ENCODE measurements at regions not wholly inside any gene's neighbourhood (a gene's known extent, or its start where the extent isn't known, plus 50 kb on each side); places are given as distances from the start of the nearest gene placed in this dataset.

DNA sequence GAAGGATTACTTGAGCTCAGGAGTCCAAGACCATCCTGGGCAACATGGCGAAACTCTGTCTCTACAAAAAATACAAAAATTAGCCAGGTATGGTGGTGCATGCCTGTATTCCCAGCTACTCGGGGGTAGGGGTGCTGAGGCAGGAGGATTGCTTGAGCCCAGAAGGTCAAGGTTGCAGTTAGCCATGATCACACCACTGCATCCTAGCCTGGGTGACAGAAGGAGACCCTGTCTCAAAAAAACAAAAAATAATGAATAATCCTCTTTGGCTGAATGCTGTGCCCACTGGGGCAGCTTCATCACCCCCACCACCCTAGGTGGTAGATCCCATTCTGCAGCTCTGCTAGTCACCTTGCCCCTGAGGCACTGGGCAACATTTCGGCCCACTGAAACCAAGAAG lies 109.4 kb downstream of the ZFP36L2 start:
- Histone ChIP-seq H3K27me3 (ENCODE audit: insufficient read depth) (no peaks in the 10 kb centered on the region), H3F3A (replicated peaks; ENCODE audit: low read depth) (no peaks in the 10 kb centered on the region), H3K79me2 (replicated peaks; ENCODE audit: insufficient read depth) (no peaks in the 10 kb centered on the region), H3K4me2 (no peak overlapping the region), H4K20me1 (replicated peaks; ENCODE audit: insufficient read depth) (no peaks in the 10 kb centered on the region), H2AFZ (no peak overlapping the region), H3K36me3 (ENCODE audit: insufficient read depth) (no peaks in the 10 kb centered on the region), H3K27ac (ENCODE audit: low read depth) (no peak overlapping the region), H3K4me3 (no peak overlapping the region), H3K9me2 (ENCODE audit: insufficient read depth) (0 out of 2 replicates have a peak, but pooled peaks cover 6% of the 10 kb centered on the region), H3K4me1 (ENCODE audit: insufficient read depth) (no peaks in the 10 kb centered on the region)
- no peaks in the 10 kb centered on the region for H3K4me1 Mint-ChIP-seq
- no peaks in the 10 kb centered on the region for H3K27me3 Mint-ChIP-seq (ENCODE audit: insufficient read depth, low read depth, poor library complexity)
- ATAC-seq (no peak), DNase-seq (ENCODE audit: low spot score) (no peak)
- peaks cover 10% of the 10 kb centered on the region for H3K36me3 Mint-ChIP-seq (ENCODE audit: low read depth)
- TF ChIP-seq POLR2AphosphoS5 (IDR thresholded peaks at IDR 0.05; ENCODE audit: low read depth) (no peak), ZNF114 (CRISPR knock-in tag; IDR thresholded peaks at IDR 0.05) (no peak), CREB1 (CRISPR knock-in tag; IDR thresholded peaks at IDR 0.05; ENCODE audit: low read depth) (no peak), NANOG (IDR thresholded peaks at IDR 0.05; ENCODE audit: borderline replicate concordance) (no peak), EZH2phosphoT487 (IDR thresholded peaks at IDR 0.05; ENCODE audit: unreplicated experiment) (no peak), EZH2 (IDR thresholded peaks at IDR 0.05; ENCODE audit: low read depth, unreplicated experiment) (no peak), JUNB (IDR thresholded peaks at IDR 0.05; ENCODE audit: unreplicated experiment) (no peak), ZNF331 (CRISPR knock-in tag; IDR thresholded peaks at IDR 0.05; ENCODE audit: low read depth) (no peak)
- TF ChIP-seq, protein P1, sequence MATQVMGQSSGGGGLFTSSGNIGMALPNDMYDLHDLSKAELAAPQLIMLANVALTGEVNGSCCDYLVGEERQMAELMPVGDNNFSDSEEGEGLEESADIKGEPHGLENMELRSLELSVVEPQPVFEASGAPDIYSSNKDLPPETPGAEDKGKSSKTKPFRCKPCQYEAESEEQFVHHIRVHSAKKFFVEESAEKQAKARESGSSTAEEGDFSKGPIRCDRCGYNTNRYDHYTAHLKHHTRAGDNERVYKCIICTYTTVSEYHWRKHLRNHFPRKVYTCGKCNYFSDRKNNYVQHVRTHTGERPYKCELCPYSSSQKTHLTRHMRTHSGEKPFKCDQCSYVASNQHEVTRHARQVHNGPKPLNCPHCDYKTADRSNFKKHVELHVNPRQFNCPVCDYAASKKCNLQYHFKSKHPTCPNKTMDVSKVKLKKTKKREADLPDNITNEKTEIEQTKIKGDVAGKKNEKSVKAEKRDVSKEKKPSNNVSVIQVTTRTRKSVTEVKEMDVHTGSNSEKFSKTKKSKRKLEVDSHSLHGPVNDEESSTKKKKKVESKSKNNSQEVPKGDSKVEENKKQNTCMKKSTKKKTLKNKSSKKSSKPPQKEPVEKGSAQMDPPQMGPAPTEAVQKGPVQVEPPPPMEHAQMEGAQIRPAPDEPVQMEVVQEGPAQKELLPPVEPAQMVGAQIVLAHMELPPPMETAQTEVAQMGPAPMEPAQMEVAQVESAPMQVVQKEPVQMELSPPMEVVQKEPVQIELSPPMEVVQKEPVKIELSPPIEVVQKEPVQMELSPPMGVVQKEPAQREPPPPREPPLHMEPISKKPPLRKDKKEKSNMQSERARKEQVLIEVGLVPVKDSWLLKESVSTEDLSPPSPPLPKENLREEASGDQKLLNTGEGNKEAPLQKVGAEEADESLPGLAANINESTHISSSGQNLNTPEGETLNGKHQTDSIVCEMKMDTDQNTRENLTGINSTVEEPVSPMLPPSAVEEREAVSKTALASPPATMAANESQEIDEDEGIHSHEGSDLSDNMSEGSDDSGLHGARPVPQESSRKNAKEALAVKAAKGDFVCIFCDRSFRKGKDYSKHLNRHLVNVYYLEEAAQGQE (IDR thresholded peaks at IDR 0.05; ENCODE audit: unreplicated experiment), result no peak
- TF ChIP-seq, protein P2, sequence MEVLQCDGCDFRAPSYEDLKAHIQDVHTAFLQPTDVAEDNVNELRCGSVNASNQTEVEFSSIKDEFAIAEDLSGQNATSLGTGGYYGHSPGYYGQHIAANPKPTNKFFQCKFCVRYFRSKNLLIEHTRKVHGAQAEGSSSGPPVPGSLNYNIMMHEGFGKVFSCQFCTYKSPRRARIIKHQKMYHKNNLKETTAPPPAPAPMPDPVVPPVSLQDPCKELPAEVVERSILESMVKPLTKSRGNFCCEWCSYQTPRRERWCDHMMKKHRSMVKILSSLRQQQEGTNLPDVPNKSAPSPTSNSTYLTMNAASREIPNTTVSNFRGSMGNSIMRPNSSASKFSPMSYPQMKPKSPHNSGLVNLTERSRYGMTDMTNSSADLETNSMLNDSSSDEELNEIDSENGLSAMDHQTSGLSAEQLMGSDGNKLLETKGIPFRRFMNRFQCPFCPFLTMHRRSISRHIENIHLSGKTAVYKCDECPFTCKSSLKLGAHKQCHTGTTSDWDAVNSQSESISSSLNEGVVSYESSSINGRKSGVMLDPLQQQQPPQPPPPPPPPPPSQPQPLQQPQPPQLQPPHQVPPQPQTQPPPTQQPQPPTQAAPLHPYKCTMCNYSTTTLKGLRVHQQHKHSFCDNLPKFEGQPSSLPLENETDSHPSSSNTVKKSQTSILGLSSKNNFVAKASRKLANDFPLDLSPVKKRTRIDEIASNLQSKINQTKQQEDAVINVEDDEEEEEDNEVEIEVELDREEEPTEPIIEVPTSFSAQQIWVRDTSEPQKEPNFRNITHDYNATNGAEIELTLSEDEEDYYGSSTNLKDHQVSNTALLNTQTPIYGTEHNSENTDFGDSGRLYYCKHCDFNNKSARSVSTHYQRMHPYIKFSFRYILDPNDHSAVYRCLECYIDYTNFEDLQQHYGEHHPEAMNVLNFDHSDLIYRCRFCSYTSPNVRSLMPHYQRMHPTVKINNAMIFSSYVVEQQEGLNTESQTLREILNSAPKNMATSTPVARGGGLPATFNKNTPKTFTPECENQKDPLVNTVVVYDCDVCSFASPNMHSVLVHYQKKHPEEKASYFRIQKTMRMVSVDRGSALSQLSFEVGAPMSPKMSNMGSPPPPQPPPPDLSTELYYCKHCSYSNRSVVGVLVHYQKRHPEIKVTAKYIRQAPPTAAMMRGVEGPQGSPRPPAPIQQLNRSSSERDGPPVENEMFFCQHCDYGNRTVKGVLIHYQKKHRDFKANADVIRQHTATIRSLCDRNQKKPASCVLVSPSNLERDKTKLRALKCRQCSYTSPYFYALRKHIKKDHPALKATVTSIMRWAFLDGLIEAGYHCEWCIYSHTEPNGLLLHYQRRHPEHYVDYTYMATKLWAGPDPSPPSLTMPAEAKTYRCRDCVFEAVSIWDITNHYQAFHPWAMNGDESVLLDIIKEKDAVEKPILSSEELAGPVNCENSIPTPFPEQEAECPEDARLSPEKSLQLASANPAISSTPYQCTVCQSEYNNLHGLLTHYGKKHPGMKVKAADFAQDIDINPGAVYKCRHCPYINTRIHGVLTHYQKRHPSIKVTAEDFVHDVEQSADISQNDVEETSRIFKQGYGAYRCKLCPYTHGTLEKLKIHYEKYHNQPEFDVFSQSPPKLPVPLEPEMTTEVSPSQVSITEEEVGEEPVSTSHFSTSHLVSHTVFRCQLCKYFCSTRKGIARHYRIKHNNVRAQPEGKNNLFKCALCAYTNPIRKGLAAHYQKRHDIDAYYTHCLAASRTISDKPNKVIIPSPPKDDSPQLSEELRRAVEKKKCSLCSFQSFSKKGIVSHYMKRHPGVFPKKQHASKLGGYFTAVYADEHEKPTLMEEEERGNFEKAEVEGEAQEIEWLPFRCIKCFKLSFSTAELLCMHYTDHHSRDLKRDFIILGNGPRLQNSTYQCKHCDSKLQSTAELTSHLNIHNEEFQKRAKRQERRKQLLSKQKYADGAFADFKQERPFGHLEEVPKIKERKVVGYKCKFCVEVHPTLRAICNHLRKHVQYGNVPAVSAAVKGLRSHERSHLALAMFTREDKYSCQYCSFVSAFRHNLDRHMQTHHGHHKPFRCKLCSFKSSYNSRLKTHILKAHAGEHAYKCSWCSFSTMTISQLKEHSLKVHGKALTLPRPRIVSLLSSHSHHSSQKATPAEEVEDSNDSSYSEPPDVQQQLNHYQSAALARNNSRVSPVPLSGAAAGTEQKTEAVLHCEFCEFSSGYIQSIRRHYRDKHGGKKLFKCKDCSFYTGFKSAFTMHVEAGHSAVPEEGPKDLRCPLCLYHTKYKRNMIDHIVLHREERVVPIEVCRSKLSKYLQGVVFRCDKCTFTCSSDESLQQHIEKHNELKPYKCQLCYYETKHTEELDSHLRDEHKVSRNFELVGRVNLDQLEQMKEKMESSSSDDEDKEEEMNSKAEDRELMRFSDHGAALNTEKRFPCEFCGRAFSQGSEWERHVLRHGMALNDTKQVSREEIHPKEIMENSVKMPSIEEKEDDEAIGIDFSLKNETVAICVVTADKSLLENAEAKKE (CRISPR knock-in tag; IDR thresholded peaks at IDR 0.05), result no peak
- TF ChIP-seq, protein P3, sequence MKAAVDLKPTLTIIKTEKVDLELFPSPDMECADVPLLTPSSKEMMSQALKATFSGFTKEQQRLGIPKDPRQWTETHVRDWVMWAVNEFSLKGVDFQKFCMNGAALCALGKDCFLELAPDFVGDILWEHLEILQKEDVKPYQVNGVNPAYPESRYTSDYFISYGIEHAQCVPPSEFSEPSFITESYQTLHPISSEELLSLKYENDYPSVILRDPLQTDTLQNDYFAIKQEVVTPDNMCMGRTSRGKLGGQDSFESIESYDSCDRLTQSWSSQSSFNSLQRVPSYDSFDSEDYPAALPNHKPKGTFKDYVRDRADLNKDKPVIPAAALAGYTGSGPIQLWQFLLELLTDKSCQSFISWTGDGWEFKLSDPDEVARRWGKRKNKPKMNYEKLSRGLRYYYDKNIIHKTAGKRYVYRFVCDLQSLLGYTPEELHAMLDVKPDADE (IDR thresholded peaks at IDR 0.05), result no peak
- TF ChIP-seq, protein P4, sequence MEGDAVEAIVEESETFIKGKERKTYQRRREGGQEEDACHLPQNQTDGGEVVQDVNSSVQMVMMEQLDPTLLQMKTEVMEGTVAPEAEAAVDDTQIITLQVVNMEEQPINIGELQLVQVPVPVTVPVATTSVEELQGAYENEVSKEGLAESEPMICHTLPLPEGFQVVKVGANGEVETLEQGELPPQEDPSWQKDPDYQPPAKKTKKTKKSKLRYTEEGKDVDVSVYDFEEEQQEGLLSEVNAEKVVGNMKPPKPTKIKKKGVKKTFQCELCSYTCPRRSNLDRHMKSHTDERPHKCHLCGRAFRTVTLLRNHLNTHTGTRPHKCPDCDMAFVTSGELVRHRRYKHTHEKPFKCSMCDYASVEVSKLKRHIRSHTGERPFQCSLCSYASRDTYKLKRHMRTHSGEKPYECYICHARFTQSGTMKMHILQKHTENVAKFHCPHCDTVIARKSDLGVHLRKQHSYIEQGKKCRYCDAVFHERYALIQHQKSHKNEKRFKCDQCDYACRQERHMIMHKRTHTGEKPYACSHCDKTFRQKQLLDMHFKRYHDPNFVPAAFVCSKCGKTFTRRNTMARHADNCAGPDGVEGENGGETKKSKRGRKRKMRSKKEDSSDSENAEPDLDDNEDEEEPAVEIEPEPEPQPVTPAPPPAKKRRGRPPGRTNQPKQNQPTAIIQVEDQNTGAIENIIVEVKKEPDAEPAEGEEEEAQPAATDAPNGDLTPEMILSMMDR (conservative IDR thresholded peaks at IDR 0.05; ENCODE audit: low read depth in 2 of 2), result no peak
- no peak overlapping the region for H3K4me3 Mint-ChIP-seq
- H3K27ac Mint-ChIP-seq, result no peak overlapping the region
- peaks cover 22% of the 10 kb centered on the region for H3K9me3 Mint-ChIP-seq

All from GM23338 (cell line).